ENCODE measurements at regions not wholly inside any gene's neighbourhood (a gene's known extent, or its start where the extent isn't known, plus 50 kb on each side); places are given as distances from the start of the nearest gene placed in this dataset.

GRCh38 chr10:131653554-131654470 is 247.0 kb upstream of the PPP2R2D start:
- H3K27ac ChIP-seq: no peak overlapping the region
- TF ChIP-seq CTCF (conservative IDR thresholded peaks at IDR 0.05): no peak

GRCh38 chr10:131654471-131655087 is 246.2 kb upstream of the PPP2R2D start:
- no peak overlapping the region for H3K27ac ChIP-seq
- no peak for TF ChIP-seq CTCF (conservative IDR thresholded peaks at IDR 0.05)

GRCh38 chr10:131655101-131655849 is 245.5 kb upstream of the PPP2R2D start:
- no peak for TF ChIP-seq CTCF (conservative IDR thresholded peaks at IDR 0.05)

GRCh38 chr10:131656009-131656408 is 244.8 kb upstream of the PPP2R2D start:
- H3K27ac ChIP-seq: no peak overlapping the region
- TF ChIP-seq CTCF (conservative IDR thresholded peaks at IDR 0.05): no peak

More at GRCh38 chr10:131655101-131655849, 245.5 kb upstream of the PPP2R2D start:
- no peak overlapping the region for H3K27ac ChIP-seq

GRCh38 chr10:131656431-131656841 is 244.4 kb upstream of the PPP2R2D start:
- no peak for TF ChIP-seq CTCF (conservative IDR thresholded peaks at IDR 0.05)
- H3K27ac ChIP-seq: no peak overlapping the region

GRCh38 chr10:131657318-131657984 is 243.4 kb upstream of the PPP2R2D start:
- H3K27ac ChIP-seq: no peak overlapping the region
- no peak for TF ChIP-seq CTCF (conservative IDR thresholded peaks at IDR 0.05)

Data from VCaP (cell line).